ENCODE measurements at regions not wholly inside any gene's neighbourhood (a gene's known extent, or its start where the extent isn't known, plus 50 kb on each side); places are given as distances from the start of the nearest gene placed in this dataset.

- Mint-ChIP-seq H3K9me3 (ENCODE audit: low read depth) (no peaks in the 10 kb centered on the region), H3K27ac (no peak overlapping the region), H3K27me3 (no peaks in the 10 kb centered on the region), H3K36me3 (no peaks in the 10 kb centered on the region), H3K4me3 (no peak overlapping the region), H3K4me1 (ENCODE audit: low read depth) (no peaks in the 10 kb centered on the region)
Measured at GRCh38 chr17:72345536-72345935, 224.7 kb downstream of the SOX9 start.

DNA sequence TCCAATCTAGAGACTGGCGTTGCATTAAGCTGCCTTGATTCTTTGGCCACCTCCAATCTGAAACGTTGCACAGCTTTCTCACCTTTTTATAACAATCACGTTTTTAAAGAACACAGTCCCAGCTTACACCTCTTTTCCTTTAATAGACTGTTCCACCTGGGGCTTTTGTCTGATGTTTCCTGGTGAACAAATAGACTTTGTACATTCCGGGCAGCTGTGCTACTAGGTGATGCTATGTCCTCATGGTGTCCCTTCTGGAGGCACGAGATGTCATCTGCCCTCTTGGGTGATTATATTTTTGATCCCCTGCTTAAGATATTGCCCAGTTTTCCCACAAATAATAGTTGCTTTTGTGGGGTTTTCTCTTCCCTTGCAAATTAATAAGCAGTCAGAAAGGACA is 225.5 kb downstream of the SOX9 start:
- H3K9me3 Mint-ChIP-seq (ENCODE audit: low read depth) = no peaks in the 10 kb centered on the region

DNA sequence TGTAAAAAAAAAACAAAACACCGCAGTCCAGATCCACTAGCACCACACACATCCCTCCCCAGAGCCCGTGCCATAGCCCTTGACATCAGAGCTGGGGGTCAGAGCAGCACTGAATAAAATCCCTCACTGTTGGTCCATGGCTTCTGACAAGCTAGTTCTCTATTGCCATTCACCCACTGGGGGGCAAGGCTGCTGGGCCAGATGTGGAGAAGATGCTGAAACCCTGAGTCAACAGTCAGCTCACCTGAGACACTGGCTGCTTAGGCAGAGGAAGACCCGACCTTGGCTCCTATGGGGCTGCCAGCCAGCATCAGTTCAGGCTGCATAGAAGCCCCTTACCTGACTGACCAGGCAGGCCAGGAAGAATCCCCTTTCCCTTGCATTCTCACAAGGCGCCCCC is 228.2 kb downstream of the SOX9 start:
- Mint-ChIP-seq H3K4me3 (no peak overlapping the region), H3K9me3 (ENCODE audit: low read depth) (no peaks in the 10 kb centered on the region), H3K36me3 (no peaks in the 10 kb centered on the region), H3K27ac (no peak overlapping the region), H3K4me1 (ENCODE audit: low read depth) (no peaks in the 10 kb centered on the region), H3K27me3 (peaks cover 5% of the 10 kb centered on the region)

More for the DNA sequence above, 225.5 kb downstream of the SOX9 start:
- no peak overlapping the region for H3K4me3 Mint-ChIP-seq
- H3K27ac Mint-ChIP-seq = no peak overlapping the region
- H3K4me1 Mint-ChIP-seq (ENCODE audit: low read depth) = no peaks in the 10 kb centered on the region
- no peaks in the 10 kb centered on the region for H3K36me3 Mint-ChIP-seq
- no peaks in the 10 kb centered on the region for H3K27me3 Mint-ChIP-seq

DNA sequence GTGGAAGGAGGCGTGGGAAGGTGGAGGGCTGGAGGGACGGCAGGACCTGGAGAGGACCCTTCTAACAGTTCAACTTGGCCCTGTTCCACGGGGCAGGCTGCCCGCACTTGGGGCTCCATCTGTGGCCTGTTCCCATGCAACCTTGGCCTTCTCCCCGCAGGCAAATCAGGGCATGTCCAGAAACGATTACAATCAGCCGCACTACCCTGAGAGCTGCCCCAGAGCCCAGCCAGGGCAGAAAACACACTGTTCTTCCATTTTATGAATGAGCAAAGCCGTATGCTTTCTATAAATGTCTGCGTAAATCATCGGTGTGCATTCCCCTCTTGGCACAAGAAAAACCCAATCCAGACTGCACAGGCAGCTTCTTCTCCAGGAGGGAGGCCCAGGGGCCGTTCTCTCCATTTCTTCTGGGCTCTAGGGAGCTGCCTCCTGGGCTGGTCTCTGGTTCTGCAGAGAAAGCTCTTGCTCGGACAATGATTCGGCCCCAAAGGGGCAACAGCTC is 228.7 kb downstream of the SOX9 start:
- Mint-ChIP-seq H3K27ac (no peak overlapping the region), H3K27me3 (peaks cover 5% of the 10 kb centered on the region), H3K9me3 (ENCODE audit: low read depth) (no peaks in the 10 kb centered on the region), H3K4me3 (no peak overlapping the region), H3K36me3 (no peaks in the 10 kb centered on the region), H3K4me1 (ENCODE audit: low read depth) (no peaks in the 10 kb centered on the region)

DNA sequence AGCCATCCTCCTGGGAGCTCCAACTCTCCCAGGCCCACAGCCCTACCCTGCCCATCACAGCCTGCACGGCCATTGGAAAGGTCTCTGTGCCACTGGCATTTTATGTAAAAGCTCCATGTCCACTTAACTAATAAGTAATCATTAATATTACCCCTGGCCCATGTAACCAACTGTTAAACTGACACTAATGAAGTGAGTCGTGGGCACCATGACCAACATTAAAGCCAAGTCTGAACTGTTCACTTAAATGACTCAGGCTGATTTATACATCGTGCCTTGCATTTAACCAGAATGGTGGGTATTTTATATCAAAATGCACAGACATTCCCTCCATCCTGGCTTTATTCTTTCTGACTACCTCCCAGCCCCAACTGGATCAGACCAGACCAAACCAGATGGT is 229.3 kb downstream of the SOX9 start:
- H3K27me3 Mint-ChIP-seq = peaks cover 5% of the 10 kb centered on the region
- no peak overlapping the region for H3K4me3 Mint-ChIP-seq
- no peaks in the 10 kb centered on the region for H3K36me3 Mint-ChIP-seq

GRCh38 chr17:72351365-72351764 is 230.5 kb downstream of the SOX9 start:
- H3K4me3 Mint-ChIP-seq = no peak overlapping the region
- H3K27ac Mint-ChIP-seq = no peak overlapping the region
- H3K27me3 Mint-ChIP-seq = peaks cover 5% of the 10 kb centered on the region
- H3K36me3 Mint-ChIP-seq = no peaks in the 10 kb centered on the region
- H3K9me3 Mint-ChIP-seq (ENCODE audit: low read depth) = no peaks in the 10 kb centered on the region
- H3K4me1 Mint-ChIP-seq (ENCODE audit: low read depth) = no peaks in the 10 kb centered on the region

More for the DNA sequence above, 229.3 kb downstream of the SOX9 start:
- Mint-ChIP-seq H3K4me1 (ENCODE audit: low read depth) (no peaks in the 10 kb centered on the region), H3K27ac (no peak overlapping the region), H3K9me3 (ENCODE audit: low read depth) (no peaks in the 10 kb centered on the region)

GRCh38 chr17:72351884-72352346 is 231.1 kb downstream of the SOX9 start:
- H3K36me3 Mint-ChIP-seq = no peaks in the 10 kb centered on the region
- H3K27ac Mint-ChIP-seq = no peak overlapping the region
- H3K4me3 Mint-ChIP-seq = no peak overlapping the region
- H3K9me3 Mint-ChIP-seq (ENCODE audit: low read depth) = no peaks in the 10 kb centered on the region
- peaks cover 5% of the 10 kb centered on the region for H3K27me3 Mint-ChIP-seq
- no peaks in the 10 kb centered on the region for H3K4me1 Mint-ChIP-seq (ENCODE audit: low read depth)

GRCh38 chr17:72353502-72353901 is 232.7 kb downstream of the SOX9 start:
- H3K27me3 Mint-ChIP-seq = peaks cover 5% of the 10 kb centered on the region
- no peaks in the 10 kb centered on the region for H3K36me3 Mint-ChIP-seq
- H3K9me3 Mint-ChIP-seq (ENCODE audit: low read depth) = no peaks in the 10 kb centered on the region
- no peak overlapping the region for H3K4me3 Mint-ChIP-seq
- H3K4me1 Mint-ChIP-seq (ENCODE audit: low read depth) = no peaks in the 10 kb centered on the region
- no peak overlapping the region for H3K27ac Mint-ChIP-seq

DNA sequence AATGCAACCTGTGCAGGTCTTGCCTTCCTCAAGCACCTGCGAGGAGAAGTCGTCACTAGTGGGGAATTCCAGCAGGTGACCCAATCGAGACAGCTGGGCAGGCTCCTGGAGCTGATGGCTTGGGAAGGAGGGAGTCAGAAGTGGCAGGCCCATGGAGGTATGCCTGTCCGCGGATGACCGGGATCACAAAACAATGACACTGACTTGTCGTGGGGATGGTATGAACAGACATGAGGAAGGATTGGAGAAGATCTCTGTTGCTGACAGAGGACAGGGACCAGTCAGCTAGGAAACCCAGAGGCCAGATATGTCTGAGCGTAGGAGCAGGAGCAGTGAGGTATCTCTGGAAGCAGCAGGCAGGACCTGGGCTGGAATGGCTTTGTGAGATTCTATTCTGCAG is 233.3 kb downstream of the SOX9 start:
- Mint-ChIP-seq H3K4me1 (ENCODE audit: low read depth) (no peaks in the 10 kb centered on the region), H3K27me3 (peaks cover 5% of the 10 kb centered on the region), H3K27ac (no peak overlapping the region), H3K9me3 (ENCODE audit: low read depth) (no peaks in the 10 kb centered on the region), H3K4me3 (no peak overlapping the region), H3K36me3 (no peaks in the 10 kb centered on the region)

GRCh38 chr17:72357764-72358365 is 237.0 kb downstream of the SOX9 start:
- Mint-ChIP-seq H3K4me3 (no peak overlapping the region), H3K9me3 (ENCODE audit: low read depth) (no peaks in the 10 kb centered on the region), H3K4me1 (ENCODE audit: low read depth) (no peaks in the 10 kb centered on the region), H3K27ac (no peak overlapping the region), H3K36me3 (no peaks in the 10 kb centered on the region), H3K27me3 (peaks cover 7% of the 10 kb centered on the region)

- H3K27me3 Mint-ChIP-seq = peaks cover 5% of the 10 kb centered on the region
- H3K27ac Mint-ChIP-seq = no peak overlapping the region
- no peaks in the 10 kb centered on the region for H3K9me3 Mint-ChIP-seq (ENCODE audit: low read depth)
- H3K36me3 Mint-ChIP-seq = no peaks in the 10 kb centered on the region
- H3K4me1 Mint-ChIP-seq (ENCODE audit: low read depth) = no peaks in the 10 kb centered on the region
- no peak overlapping the region for H3K4me3 Mint-ChIP-seq
Measured at GRCh38 chr17:72358465-72358864, 237.6 kb downstream of the SOX9 start.

- Mint-ChIP-seq H3K4me1 (ENCODE audit: low read depth) (no peaks in the 10 kb centered on the region), H3K27ac (no peak overlapping the region), H3K27me3 (peaks cover 8% of the 10 kb centered on the region), H3K4me3 (no peak overlapping the region), H3K9me3 (ENCODE audit: low read depth) (no peaks in the 10 kb centered on the region), H3K36me3 (no peaks in the 10 kb centered on the region)
Measured at GRCh38 chr17:72359274-72359673, 238.5 kb downstream of the SOX9 start.

GRCh38 chr17:72359811-72360210 is 239.0 kb downstream of the SOX9 start:
- Mint-ChIP-seq H3K36me3 (no peaks in the 10 kb centered on the region), H3K27ac (no peak overlapping the region), H3K4me3 (no peak overlapping the region), H3K9me3 (ENCODE audit: low read depth) (no peaks in the 10 kb centered on the region), H3K27me3 (peaks cover 8% of the 10 kb centered on the region), H3K4me1 (ENCODE audit: low read depth) (no peaks in the 10 kb centered on the region)

- no peaks in the 10 kb centered on the region for H3K9me3 Mint-ChIP-seq (ENCODE audit: low read depth)
Measured at GRCh38 chr17:72360386-72360940, 239.6 kb downstream of the SOX9 start.

DNA sequence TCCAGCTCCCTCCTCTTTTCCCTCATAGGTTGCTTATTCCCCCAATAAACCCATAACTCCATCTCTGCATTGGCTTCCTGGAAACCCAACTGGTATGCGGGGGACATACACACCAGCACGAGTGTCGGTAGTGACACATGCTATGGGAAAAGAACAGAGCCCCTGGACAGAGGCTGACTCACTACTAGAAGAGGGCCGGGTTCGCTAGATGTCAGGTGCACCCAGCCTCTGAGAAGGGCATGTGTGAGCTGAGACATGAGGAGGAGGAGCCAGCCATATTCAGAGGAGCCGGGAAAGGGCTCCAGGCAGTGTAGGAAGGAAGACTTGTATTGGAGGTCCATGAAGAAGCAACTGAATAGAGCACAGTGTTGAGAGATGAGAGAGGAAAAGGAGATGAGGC is 241.1 kb downstream of the SOX9 start:
- no peaks in the 10 kb centered on the region for H3K4me1 Mint-ChIP-seq (ENCODE audit: low read depth)
- H3K9me3 Mint-ChIP-seq (ENCODE audit: low read depth) = no peaks in the 10 kb centered on the region
- H3K36me3 Mint-ChIP-seq = no peaks in the 10 kb centered on the region
- H3K27ac Mint-ChIP-seq = no peak overlapping the region
- no peak overlapping the region for H3K4me3 Mint-ChIP-seq
- peaks cover 8% of the 10 kb centered on the region for H3K27me3 Mint-ChIP-seq

More at GRCh38 chr17:72360386-72360940, 239.6 kb downstream of the SOX9 start:
- H3K4me3 Mint-ChIP-seq = no peak overlapping the region
- H3K36me3 Mint-ChIP-seq = no peaks in the 10 kb centered on the region
- peaks cover 8% of the 10 kb centered on the region for H3K27me3 Mint-ChIP-seq
- H3K27ac Mint-ChIP-seq = no peak overlapping the region
- no peaks in the 10 kb centered on the region for H3K4me1 Mint-ChIP-seq (ENCODE audit: low read depth)

All from activated naive CD8-positive, alpha-beta T cell (primary cell).